Stimulated activated CD4-positive, alpha-beta T cell treated with anti-CD3 and anti-CD28 coated beads, Interleukin-15, amount 100 ng/mL, for 24 hours (primary cell): ENCODE measurements at regions not wholly inside any gene's neighbourhood (a gene's known extent, or its start where the extent isn't known, plus 50 kb on each side); places are given as distances from the start of the nearest gene placed in this dataset.
"Not testable (repeated sequence)": the region's sequence is repeated elsewhere in the genome, so short reads cannot be mapped to it uniquely, and the experiment has no call there.

Source experiments
- DNase-seq: peaks from one replicate; pipeline ENCODE4 v3.0.0-alpha.2; 2020

DNA sequence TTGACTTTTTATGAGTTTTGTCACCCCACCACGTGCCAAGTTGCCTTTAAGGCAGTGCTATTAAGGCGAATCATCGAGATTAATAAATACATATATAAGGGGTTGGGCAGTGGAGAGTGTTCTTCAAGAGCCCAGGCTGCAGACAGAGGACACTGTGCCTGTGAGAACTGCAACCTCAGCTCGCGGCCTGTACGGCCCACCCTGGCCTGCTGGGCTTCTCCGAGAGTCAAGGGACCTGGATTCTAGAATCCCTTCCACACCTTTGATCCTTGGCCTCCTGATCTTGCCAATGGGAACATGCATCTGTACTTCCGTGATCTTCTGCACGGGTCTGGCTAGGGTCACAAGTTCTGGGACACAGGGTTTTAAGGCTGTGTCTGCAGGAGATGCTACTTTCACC, 54.5 kb downstream of the IRX5 start:
- DNase-seq: no peak

DNA sequence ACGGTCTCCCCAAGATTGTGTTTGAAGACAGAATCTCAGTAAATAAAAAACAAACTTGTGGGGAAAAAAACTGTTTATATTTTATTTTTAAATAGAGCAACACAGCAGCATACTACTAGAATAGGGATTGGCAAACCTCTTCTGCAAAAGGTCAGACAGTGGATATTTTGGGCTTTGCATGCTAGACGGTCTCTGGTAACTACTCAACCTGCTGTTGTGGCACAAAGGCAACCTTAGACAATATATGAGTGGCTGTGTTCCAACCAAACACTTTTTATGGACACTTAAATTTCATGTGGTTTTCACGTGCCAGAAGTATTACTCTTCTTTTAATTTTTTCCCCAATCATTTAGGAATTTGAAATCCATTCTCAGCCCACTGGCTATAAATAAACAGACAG, 55.0 kb downstream of the IRX5 start:
- no peak for DNase-seq

DNA sequence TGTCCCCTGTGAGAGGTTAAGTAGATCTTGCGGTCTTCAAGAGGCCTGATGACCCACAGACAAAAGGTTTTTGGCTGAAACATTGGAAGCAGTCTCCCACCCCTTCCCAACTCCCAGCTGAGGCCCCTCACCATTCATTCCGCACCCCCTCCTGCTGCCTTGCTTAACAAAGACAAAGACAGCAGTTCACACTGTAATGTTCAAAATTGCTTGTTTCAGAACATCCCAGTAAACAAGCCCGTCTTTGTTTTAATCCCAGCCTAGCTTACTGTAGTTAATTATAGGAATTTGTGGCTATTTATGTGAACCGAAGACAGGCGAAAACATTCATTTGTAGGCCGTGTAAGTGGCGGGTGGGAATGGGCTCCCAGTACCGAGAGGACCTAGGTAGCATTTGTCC, 55.7 kb downstream of the IRX5 start:
- DNase-seq: no peak

DNA sequence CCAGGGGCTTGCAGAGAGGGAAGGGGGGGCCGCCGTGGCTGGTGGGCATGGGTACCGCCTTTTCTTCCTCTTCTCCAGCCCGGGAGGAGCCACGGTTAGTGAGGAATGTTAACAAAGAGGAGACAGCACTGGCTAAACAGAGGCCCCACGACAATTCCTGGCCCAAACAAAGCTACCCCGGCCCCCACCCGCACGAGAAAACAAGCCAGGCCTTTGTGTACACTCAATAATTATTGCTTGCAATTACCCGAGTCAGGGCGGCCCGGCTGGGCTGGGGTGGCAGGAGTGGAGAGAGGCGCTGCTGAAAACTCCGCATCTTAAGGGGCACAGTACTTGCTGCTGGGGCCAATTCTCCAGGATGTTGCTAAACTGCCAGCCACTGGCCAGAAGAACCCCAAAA, 56.4 kb downstream of the IRX5 start:
- DNase-seq: no peak

DNA sequence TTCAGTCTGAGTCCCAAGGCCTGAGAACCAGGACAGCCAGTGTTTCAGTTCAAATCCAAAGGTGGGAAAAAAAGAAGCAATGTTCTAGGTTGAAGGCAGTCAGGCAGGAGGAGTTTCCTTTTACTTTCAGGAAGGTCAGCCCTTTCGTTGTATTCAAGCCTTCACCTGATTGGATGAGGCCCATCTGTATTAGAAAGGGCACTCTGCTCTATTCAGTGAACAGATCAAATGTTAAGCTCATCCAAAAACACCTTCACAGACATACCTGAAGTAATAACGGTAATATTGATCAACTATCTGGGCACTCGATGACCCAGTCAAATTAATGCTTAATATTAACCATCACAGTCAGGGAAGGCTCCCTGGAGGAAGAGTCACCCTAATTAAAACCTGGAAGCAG, 60.9 kb downstream of the IRX5 start:
- DNase-seq: no peak

DNA sequence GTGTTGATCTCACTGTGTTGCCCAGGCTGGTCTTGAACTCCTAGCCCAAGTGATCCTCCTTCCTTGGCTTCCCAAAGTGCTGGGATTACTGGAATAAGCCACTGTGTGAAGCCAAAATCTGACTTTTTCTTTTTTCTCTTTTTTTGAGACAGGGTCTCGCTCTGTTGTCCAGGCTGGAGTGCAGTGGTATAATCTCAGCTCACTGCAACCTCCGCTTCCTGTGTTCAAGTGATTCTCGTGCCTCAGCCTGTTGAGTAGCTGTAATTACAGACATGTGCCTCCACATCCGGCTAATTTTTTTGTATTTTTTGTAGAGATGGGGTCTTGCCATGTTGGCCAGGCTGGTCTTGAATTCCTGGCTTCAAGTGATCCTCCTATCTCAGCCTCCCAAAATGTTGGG, 61.3 kb downstream of the IRX5 start:
- DNase-seq: not testable (repeated sequence)

DNA sequence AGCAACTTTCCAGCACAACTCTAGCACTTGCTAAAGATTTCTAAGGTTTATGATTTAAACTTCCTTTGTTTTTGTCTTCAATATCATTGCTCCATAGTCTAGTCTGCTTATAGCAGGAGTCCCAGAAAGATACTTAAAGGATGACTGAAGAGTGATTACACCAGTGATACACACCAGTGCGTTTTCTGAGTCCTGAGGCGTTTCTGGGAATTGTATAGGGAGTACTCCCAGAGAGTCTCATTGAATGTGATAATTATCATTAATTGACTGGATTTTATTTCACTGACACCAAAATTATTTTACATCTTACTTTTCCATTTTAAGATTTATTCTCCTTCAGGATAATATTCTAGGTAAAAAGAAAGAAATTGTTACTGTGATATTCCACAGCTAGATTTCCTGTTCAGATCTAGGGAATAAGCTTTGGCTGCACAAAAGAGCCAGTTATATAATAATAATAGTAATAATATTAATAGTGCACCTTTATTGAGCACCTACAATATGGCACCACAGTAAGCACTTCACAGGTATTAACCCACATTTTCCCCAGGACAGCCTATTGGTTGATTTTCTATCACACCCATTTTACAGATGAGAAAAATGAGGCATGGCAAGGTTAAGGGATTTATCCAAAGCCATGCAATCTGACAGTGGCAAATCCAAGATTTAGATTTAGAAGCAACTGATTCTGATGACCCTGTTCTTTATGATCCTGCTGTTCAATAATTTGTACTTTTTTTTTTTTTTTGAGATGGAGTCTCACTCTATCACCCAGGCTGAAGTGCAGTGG, 62.6 kb downstream of the IRX5 start:
- DNase-seq: no peak

DNA sequence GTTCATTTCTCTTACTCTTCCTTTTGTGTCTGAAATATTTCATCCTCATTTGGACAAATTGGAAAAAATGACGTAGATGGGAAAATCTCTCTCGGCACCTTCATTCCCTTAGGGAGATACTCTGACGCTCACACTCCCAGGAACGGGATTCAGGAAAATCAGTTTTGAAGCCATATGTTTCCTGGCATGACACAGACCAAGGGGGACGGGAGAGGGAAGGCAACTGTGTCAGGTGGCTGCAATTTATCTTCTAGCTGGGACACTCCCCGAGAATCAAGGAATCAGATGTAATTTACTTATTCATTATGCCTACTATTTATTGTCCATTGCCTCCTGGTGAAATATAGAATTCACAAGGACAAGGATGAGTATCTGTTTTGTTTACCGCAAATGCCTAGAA, 65.5 kb downstream of the IRX5 start:
- no peak for DNase-seq

DNA sequence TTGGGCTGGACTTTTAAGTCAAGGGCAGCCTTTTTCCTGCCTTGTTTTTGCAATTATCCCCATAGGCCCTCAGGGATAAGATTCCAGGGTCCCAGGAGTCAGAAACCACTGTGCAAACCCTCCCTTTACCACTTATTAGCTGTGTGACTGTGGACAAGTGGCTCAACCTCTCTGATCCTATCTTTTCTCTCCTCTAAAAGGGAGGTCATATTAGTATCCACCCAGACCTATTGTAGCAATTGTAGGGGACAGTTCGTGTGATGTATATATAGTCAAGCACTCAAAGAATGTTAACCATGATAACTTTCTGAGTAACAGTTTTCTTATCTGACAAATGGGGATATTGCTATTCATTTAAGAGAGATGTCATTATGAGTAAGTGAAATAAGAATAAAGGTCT, 68.2 kb downstream of the IRX5 start:
- no peak for DNase-seq

DNA sequence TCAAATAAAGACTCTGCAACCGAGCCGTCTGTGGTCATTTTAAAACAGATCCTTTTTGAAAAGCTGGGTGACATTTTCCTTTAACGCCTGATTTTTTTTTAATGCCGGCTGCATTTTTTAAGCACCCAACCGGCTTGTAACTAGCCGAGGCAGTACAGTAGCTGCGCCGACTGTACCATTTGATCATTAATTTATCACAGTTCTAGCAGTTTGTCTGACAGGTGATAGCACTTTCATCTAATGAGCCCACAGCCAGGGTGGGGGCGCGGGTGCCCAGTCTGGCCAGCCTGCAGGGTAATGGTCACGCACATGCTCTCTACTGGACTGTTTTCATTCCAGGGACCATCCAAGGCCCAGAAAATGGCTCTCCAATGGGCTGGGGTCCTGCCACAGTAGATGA, 68.8 kb downstream of the IRX5 start:
- no peak for DNase-seq

DNA sequence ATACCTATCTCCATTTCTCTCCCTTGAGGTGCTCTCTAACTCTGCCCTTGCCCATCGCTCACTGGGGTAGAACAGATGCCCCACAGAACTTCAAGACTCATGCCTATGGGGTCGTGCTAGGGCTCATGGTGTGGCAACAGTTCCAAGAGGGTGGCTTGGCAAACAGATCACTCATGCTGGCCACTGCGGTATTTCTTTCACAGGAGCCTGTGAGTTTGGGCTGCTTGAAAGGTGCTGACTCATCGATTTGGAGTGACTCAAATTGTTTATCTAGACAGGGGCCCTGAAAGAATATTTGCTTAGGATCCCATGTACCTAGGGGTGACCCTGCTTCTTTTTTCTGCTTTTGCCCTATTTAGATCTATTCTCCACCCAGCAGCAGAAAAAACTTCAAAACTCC, 69.9 kb downstream of the IRX5 start:
- no peak for DNase-seq

DNA sequence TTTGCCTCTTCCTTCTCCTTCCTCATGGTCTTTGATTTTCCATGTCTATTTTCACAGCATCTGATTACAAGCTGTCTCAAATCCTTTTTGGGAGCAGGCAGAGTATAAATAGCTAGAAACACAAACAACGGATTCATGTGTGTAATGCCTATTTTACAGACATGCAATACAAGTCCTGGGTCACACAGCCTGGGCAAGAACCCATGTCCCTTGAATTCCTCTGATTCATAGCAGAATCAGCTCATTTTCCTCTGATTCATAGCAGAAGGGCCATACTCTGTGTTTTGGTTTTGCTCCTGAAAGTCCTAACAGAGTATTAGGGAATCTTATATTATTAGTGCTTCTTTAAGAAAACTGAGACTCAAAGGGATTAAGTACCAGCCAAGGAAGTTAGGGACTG, 71.3 kb downstream of the IRX5 start:
- DNase-seq: no peak

DNA sequence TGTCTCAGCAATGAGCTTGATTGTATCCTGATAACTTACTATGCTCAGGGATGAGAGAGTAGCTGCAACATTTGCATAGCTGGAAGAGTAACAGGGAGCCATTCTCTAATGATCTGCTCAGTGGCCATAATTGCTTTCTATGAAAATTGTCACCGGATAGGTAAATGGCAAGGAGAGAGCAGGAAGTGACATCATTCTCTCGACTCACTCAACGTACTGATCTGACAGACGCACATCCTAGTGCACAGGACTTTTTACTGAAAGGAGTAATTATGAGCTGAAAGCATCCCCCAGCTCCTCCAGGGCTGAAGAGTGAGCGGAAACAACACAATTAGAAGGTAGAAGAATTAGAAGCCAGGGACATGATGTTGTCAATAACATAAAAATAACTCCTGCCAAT, 71.8 kb downstream of the IRX5 start:
- DNase-seq: no peak

DNA sequence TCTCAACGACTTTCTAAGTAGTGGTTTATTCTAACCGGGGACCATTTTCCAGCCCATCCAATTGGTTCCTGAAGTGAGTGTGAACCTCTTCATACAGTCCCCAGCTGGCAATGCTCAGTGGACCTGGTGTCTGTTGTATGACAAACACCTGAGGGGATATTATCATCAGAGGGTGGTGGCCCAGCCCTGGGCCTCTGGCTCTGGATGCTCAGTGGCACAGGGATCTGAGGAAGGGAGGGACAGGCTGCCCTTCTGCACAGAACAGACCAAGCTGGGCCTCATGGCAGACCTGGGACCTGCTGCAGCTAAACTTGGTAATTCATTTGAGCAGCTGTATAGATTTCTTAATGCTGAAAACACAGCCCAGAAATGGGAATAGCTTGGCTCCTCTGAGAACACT, 72.6 kb downstream of the IRX5 start:
- no peak for DNase-seq

DNA sequence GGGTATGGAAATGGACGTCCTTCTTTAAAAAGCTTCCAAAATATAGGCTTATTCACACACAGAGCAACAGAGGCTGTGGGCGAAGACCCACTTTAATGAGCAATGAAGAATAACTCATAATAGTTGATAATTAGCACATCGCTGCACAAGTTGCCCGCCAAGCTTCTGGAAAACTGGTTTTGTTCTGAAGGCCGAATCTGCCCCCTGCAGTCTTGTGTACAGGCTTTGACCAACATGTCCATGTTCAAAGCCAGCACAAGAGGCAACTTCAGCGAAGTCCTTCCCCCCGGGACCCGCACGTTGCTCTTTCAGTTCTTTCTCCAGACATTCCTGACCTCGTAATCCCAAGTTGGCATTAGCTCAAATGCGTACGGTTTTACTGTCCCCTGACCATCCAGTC, 73.3 kb downstream of the IRX5 start:
- no peak for DNase-seq

DNA sequence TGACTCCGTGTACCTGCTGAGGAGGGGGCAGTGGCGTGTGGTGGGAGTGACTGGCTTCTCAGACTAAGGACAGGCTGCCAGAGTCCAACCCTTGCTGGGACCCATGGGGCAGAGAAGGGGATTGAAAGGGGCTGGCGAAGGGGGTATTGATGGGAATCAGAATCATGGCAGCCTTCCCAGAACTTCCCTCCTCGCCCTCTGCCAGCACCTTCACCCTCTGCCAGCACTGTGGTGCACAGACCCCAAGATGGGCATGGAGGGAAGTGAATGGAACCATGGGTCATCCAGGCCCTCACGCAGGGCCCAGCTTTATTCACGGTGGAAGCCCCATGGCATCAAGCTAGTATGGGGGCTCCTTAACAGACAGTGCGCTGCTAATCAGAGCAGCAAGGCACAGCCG, 76.8 kb downstream of the IRX5 start:
- DNase-seq: no peak

DNA sequence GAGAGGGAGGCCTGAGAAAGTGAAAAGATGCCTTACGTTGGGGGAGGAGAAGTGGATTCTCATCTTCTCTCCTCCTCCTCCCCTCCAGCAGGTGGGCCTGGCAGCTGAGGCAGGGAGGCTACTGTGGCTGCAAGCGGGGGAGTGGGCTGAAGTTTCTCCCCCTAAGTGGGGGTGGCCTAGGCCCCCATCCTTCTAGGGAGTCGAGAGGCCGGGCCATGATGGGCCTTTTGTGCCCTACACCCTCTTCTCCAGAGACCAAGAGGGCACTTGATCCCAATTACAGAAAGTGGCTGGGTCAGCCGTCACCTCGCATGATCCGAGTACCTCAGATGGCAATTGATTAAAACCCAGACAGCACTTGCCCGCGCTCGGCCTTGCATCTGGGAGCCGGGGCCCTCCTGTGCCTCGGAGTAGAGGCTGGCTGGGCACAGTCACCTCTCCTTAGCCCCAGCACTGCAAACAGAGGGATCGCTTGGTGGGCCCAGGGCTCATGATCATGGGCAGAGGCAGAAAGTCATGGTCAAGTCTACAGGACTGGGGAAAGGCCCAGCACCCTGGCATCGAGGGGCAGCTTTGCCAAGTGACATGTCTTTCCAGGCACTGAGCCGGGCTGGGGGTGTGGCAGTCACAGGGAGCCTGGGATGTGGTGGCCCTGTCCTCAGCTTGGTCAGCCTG, 78.3 kb downstream of the IRX5 start:
- DNase-seq: no peak

DNA sequence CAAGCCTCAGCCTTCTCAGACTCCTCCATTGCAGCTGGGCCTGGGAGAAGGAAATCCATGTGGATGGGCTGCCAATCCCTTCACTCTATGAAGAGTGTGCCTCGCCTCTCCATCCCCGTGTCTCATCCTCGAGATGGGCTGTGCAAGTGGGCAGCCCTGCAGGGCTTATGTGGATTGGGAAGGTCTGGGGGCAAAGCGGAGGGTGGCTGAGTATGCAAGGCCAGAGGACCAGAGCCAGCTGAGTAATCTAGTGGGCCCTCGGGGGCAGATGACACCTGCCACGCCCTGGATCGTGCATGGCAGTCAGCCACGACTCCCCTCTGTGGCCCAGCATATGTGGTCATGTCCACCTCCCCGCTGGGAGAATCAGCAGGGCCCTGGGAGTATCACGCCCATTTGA, 78.9 kb downstream of the IRX5 start:
- no peak for DNase-seq

DNA sequence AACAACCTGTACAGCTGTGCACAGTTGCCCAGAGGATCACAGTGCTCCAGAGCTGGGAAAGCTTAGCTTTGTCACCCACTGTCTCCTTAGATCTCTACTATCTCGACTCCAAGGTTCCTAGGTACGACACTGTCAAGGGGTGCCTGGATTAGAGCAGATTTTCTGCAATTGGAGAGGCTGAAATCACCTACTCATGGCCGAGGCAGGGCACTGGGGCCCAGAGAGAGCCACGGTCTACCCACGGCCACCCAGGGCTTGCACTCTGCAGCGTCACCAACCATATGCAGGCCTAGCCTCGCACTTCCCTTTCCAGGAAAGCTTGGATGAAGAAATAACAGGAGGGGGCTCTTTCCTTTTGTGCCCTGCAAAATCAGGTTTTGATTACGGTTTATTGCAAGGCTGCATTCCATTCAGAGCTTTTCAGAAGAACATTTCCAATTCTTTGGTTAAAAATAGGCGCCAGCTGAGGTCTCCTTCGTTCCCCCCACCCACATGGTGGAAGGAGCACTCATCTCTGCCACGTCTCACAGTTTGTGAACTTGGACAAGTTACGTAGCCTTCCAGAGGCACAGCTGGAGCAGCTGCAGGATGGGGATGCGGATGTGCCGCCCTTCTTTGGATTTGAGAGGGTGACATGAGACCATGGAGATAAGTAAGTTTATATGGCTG, 80.0 kb downstream of the IRX5 start:
- no peak for DNase-seq

DNA sequence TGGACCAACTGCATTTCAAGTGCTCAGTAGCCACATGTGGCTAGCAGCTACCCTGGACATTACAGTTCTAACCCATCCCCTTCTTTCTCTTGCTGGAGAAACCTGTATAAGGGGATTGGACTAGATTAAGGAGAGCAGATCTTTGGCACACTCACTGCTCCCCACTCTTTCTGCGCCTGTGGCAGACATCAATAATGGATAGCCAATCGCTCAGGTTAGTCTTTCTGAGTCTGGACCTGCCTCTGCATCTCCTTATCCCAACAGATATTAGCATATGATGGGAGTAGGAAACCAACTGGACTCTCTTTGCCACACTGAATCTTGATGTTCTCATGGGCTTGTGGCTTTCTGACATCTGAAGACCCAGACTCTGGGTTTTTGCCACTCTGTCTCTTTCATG, 81.7 kb downstream of the IRX5 start:
- no peak for DNase-seq

DNA sequence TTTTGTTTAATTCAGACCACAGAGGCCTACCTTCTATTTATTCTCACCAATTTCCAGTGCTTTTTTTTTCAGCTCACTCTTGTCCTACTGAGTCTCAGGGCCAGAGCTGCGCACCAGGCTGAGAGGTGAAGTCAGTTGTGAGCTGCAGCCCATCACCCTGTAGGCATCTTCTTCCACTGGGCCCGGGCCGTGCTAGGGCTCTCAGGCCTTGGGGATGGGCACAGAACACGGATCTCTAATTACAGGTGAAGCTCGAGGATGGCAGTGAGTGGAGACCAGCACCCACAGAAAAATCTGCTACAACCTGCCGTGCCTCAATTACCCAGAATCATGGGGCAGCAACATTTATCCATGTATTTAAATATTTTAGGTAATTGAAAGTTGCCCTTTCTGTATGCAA, 82.1 kb downstream of the IRX5 start:
- DNase-seq: no peak

DNA sequence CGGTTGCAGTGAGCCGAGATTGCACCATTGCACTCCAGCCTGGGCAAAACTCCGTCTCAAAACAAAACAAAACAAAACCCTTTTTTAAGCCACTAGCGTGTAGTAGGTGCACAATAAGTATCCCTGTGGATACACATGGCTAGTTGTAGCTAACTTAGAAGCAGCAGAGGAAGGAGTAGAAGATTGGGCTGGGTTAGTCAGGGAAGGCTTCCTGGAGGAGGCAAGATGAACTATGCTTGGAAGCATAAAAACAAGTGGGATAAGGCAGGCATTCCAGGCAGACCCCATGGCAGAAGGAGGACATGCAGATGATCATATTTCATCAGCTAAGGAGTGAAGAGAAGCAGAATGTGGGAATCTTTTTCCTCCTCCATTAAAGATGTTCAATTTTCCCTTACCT, 83.4 kb downstream of the IRX5 start:
- DNase-seq: no peak

DNA sequence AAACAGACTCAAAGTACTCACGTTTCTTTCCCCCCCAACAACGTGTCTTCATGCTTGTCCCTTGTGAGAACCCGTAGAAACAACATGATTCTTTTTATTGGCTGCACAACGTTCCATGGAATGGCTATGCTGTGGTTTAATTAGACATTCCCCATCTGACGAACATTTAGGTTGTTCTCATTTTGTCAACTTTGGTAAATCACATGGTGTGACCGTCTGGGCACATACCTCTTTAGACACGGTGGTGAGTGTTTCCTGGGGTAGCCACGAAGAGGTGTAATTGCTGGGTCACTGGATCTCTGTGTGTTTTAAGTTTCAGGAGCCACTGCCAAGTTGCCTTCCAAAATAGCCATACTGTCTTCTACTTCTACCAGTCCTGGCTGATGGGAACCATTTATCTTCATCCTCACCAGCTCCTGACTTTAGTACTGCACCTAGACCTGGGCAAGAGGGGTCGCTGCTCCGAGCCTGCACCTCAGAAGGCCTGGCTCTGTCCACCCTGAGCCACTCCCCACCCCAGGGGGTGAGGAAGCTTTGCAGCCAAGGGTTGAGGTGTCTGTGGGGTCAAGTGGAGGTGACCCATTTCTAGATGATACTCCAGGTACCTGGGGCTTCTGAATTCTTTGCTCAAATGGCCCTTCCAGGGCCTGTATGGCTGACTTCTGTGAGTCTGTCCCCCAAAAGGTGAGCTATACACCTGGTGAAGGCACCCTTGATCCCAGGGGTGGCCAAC, 84.7 kb downstream of the IRX5 start:
- no peak for DNase-seq

DNA sequence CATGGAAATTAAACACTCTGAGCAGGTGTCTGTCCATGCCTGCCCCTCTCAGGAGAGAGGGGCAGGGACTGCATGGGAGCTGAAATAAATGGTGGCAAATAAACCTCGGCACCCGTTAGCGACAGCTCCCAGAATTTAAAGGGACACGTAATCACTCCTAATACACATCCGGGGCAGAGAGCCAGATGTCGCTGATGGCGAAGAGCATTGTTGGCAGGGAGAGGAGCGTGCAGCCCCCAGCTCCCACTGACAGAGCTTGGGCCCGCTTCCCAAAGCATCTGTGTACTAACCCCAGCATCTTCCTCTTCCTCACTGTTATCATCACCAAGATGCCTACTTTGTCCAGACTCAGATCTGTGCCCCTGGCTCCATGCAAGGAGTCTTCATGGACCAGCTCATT, 85.8 kb downstream of the IRX5 start:
- no peak for DNase-seq
